GF-D8 (cell line): ENCODE measurements at regions not wholly inside any gene's neighbourhood (a gene's known extent, or its start where the extent isn't known, plus 50 kb on each side); places are given as distances from the start of the nearest gene placed in this dataset.

Source experiments
- DNase-seq: peaks from one replicate; lab custom pipeline; 2025; lab: John Stamatoyannopoulos, UW

DNA sequence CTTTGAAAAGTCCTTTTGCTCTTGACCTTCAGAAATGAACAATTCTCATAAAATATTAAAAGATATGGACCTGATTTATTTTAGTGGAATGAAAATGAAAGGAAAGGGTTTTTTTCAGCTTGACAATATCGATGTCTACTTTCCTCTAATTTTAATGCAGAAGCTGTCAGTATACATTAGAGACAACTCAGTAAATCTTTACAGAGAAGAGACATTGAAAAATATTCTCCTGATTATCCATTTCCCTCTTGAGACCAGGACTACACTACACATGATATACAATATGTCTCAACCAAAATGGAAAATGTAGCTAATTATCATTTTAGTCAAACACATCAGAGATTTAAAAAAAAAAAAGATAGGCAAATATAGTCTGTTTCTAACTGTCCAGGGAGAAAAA is 288.5 kb upstream of the NUDT12 start:
- no peak for DNase-seq

GRCh38 chr5:103849934-103850333 is 287.3 kb upstream of the NUDT12 start:
- DNase-seq: no peak

- DNase-seq: no peak
Observed at GRCh38 chr5:103847060-103847459, 284.5 kb upstream of the NUDT12 start.

DNA sequence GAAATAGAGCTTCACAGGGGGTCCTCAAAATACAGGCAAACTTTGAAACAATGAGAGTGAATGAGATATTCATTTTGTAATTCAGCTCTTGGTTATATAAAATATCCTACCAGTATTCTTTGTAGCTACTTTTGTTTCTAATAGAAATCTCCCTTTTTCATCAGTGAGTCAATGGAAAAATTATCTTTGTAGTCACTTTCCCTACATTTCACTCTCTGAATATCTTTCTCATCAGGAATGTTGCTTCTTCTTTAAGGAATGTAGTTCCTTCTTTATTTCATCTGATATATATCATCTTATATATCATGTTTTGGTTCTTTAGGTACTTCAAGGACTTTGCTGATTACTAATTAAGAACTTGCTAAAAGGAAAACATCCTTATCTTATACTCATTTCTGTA is 280.3 kb upstream of the NUDT12 start:
- no peak for DNase-seq

DNA sequence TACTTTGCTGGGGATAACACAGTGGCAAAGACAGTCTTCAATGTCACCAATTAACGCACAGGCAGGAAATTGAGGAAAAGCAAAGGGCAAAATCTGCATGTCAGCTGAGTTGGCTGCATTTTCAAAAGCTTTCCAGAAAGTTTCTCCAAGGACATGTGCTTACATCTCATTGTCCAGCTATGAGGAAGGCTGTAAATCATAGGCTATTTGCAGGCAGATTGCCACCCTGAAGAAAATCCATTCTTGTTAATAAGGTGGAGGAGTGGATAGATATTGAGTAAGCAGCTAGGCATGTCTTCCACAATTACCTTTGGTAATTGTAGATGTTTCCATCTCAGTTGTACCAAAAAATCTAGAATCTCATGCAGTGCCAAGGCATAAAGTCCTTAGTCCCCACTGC is 278.0 kb upstream of the NUDT12 start:
- DNase-seq: no peak

GRCh38 chr5:103834216-103834615 is 271.6 kb upstream of the NUDT12 start:
- DNase-seq: no peak

GRCh38 chr5:103829585-103829984 is 267.0 kb upstream of the NUDT12 start:
- no peak for DNase-seq

DNA sequence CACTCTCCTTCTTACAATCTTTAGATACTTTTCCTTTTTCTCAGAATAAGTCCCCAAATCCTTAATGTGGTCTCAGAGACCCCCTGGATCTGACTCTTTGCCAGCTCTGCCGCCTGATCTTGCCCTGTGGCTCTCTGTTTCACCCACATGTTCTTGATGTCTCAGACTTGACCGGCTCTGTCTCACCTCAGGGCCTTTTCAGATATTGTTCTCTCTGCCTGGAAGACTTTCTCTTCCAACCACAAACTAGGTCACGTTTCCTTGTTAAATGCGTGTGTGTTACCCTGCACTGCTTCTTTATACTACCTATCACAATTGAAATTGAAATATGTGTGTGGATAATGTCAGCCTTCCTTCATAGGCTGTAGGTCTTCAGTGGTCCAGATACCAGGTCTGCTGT is 265.4 kb upstream of the NUDT12 start:
- DNase-seq: no peak

DNA sequence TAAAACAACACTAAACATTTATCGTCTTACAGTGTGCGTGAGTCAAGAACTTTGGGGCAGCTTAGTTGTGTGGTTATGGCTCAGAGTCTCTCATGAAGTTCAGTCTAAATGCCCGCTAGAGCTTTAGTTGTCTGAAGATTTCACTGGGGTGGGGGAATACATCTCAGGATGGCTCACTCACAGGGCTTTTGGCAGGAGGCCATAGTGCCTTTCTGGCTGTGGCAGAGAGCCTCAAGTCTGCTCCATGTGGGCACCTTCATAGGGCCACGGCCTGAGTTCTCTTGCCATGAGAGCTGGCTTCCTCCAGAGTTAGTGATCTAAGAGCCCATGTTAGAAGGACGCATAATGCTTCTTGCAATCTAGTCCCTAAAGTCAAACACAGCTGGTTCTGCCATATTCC is 258.8 kb upstream of the NUDT12 start:
- DNase-seq: no peak

DNA sequence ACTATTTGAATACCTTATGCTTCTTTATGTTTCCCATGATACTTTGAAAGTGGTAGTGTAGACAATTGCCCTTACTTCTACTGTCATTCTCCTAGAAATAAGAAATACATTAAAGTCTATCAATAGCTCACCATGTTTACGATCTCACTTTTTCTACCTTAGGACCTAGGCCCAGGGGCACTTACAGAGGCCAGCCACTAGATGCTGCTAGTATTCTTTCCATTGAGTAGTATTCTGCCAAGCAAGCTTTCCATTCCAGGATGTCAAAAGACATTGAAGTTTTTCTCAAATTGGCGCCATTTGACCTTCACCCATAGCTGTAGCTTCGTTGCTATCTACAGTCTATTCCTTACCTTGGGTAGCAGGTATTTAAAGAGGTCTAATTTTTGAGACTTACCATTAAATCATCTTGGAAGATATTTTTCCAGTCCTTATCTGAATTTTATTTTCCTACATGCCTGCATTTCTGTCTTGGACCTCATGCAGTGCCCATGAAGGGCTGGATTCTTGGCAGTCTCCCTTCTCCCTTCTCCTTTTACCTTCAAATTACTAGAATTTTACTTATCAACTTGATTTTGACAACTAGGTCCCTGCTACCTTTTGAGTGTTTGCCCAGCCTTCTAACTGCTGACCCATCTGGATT is 246.0 kb upstream of the NUDT12 start:
- no peak for DNase-seq

DNA sequence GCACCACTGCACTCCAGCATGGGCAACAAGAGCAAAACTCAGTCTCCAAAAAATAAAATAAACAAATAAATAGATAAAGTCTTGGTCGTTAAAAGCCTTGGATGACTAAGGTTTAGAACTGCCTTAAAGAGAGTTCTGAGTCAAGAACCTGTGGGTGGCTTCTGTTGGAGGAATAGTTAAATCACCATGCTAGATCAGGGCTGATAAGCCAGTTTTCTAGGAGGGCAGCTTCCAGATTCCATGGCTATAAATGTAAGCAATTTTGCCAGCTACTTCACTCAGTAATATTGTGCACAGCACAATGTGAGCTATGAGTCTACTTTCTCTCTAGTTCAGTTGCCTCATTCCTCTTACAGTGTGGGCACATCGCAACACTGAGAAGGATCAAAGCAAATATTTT is 242.1 kb upstream of the NUDT12 start:
- no peak for DNase-seq

GRCh38 chr5:103801681-103802080 is 239.1 kb upstream of the NUDT12 start:
- no peak for DNase-seq

DNA sequence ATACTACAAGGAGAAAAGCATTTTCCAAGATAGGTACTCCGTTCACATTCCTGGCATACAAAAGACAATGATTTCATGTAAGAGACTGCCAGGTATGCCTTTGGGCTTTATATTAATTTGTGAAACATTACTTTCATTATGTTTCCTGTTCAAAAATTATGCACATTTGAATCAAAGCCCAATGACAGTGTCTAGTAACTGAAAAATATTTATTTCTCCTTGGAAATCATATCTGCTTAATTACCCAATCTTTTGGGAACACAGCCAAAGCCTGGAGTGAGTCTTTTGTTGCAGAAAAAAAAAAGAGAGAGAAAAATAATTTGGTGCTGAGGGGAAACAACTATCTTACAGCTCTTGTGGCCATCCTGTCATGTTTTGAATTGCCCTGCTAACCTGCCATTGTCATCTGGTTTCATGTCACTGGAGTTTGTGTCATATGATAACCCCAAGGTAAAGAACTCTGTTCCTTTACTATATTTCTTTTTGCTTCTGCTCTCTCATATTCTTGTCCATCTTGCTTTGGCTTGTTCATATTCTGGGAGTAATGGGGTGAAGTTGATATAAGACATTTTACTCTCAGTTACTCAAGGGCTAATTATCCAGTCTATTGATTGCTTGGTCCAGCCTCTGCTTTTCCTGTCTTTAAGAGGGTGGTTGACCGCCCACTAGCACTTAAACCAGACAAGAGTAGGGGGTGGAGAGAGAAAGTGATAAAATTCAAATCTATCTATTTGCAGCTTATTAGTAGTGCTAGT is 238.3 kb upstream of the NUDT12 start:
- DNase-seq: no peak

- DNase-seq: no peak
Observed at GRCh38 chr5:103793595-103794182, 231.1 kb upstream of the NUDT12 start.

DNA sequence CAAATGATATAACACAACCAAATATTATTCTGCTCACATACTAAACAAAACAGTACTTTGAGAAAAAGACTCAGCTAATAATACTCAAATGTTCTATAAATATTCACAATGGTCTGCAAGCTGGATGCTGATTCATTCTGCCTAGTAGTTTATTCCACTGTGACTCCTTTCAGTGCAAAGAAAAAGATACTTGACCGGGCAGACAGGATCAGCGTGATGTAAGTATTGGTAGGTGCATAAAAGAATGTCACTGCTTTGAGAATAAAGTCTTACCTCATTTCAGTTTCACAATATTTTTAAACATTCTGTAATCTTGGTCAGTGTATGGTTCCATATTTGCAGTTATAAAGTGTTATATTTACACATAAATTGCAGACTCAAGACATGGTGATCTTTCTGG is 223.0 kb upstream of the NUDT12 start:
- DNase-seq: no peak

GRCh38 chr5:103783669-103784068 is 221.1 kb upstream of the NUDT12 start:
- no peak for DNase-seq

GRCh38 chr5:103780794-103781193 is 218.2 kb upstream of the NUDT12 start:
- no peak for DNase-seq

DNA sequence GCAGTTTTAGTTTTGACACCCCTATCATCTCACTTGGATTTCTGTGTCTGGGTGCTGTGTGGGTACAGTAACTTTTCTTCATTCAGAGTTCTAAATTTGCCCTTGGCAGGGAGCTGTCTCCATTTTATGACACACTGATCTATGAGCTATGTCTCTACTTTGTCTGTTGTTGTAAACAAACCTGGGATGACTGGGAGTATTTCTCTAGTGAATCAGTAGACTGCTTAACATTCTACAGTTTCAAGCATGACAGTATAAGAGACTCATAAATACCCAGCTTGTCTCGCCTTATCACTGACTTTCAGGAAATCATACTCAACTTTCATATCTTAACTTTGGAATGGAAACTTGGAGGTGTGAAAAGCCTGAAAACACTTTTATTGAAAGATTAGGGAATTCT is 212.1 kb upstream of the NUDT12 start:
- DNase-seq: no peak

GRCh38 chr5:103772248-103772647 is 209.7 kb upstream of the NUDT12 start:
- no peak for DNase-seq

- no peak for DNase-seq
Observed at GRCh38 chr5:103764403-103764802, 201.8 kb upstream of the NUDT12 start.

DNA sequence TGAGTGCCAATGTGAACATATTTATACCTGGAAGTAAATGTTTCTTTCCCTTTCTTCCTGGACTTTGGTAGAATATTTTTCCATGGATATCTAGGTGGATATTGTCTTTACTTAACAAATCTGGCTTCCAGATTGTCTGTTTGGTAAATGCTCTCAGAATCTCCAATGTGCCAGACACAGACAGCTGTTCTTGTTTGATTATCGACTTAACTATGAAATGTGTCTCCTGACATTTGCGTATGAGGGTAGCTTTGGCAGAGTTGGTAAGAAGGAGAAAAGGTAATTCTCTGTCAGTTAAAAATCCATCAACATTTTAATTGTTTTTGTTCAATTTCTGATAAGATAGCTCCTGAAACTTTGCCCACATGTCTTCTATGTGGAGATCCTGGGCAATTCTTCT is 196.4 kb upstream of the NUDT12 start:
- DNase-seq: no peak

GRCh38 chr5:103755974-103756373 is 193.4 kb upstream of the NUDT12 start:
- DNase-seq: no peak

- DNase-seq: no peak
Observed at GRCh38 chr5:103745353-103746065, 182.9 kb upstream of the NUDT12 start.
